ENCODE measurements at regions not wholly inside any gene's neighbourhood (a gene's known extent, or its start where the extent isn't known, plus 50 kb on each side); places are given as distances from the start of the nearest gene placed in this dataset.
A peak's percentile ranks its signal among the peaks of the same experiment; 100 is the strongest.

DNA sequence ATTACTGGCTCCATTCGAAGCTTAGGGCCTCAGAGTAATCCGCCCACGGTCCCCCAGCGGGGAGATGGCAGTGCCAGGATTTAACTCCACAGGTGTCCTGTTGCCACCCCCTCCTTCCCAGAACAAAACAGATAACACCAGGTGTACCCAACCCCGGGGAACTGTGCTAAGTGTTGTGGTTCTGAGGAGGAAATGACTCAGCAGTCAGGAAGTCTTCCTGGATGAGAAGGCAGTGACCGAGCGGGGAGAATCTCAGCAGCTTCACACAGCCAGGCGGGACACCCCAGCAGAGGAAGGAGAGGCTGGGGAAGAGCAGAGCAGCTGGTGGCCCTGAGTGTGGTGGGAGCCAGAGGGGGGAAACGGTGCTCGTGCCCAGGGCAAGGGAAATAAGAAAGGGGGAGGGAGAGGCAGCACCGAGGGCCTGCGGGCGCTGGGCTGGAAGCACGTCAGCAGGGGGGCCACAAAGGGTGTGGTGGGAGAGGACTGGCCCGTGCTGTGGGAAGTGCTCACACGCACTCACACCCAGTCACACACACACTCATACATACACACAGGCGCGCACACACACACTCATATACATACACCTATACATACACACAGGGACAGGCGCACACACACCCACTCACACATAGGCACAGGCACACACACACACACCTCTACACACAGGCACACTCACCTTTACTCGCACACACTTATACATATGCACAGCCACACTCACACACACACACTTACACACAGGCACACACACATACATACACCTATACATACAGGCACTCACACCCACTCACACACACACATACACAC lies 59.8 kb upstream of the CHST15 start:
- TF ChIP-seq, protein P1, sequence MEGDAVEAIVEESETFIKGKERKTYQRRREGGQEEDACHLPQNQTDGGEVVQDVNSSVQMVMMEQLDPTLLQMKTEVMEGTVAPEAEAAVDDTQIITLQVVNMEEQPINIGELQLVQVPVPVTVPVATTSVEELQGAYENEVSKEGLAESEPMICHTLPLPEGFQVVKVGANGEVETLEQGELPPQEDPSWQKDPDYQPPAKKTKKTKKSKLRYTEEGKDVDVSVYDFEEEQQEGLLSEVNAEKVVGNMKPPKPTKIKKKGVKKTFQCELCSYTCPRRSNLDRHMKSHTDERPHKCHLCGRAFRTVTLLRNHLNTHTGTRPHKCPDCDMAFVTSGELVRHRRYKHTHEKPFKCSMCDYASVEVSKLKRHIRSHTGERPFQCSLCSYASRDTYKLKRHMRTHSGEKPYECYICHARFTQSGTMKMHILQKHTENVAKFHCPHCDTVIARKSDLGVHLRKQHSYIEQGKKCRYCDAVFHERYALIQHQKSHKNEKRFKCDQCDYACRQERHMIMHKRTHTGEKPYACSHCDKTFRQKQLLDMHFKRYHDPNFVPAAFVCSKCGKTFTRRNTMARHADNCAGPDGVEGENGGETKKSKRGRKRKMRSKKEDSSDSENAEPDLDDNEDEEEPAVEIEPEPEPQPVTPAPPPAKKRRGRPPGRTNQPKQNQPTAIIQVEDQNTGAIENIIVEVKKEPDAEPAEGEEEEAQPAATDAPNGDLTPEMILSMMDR (IDR thresholded peaks at IDR 0.05): no peak
- TF ChIP-seq POLR2A (IDR thresholded peaks at IDR 0.05) (no peak), POLR2AphosphoS5 (IDR thresholded peaks at IDR 0.05; ENCODE audit: insufficient read depth in 1 of 2, low read depth in 1 of 2) (peak; percentile 52 to 77)
- Histone ChIP-seq H3K4me3 (no peak overlapping the region), H3K27ac (peak overlapping the region; percentile 53), H3K4me1 (peaks cover 35% of the 10 kb centered on the region), H3K36me3 (no peaks in the 10 kb centered on the region), H3K27me3 (no peaks in the 10 kb centered on the region), H3K9me3 (no peaks in the 10 kb centered on the region)
- intact Hi-C loops (cut with DNase I): loop anchor here (5.0 to 10.0 kb wide), 2 partner anchors 61 to 158 kb away; partner anchors contain the start of gene CHST15
- DNase-seq (ENCODE audit: extremely low spot score in 2 of 2): no peak

DNA sequence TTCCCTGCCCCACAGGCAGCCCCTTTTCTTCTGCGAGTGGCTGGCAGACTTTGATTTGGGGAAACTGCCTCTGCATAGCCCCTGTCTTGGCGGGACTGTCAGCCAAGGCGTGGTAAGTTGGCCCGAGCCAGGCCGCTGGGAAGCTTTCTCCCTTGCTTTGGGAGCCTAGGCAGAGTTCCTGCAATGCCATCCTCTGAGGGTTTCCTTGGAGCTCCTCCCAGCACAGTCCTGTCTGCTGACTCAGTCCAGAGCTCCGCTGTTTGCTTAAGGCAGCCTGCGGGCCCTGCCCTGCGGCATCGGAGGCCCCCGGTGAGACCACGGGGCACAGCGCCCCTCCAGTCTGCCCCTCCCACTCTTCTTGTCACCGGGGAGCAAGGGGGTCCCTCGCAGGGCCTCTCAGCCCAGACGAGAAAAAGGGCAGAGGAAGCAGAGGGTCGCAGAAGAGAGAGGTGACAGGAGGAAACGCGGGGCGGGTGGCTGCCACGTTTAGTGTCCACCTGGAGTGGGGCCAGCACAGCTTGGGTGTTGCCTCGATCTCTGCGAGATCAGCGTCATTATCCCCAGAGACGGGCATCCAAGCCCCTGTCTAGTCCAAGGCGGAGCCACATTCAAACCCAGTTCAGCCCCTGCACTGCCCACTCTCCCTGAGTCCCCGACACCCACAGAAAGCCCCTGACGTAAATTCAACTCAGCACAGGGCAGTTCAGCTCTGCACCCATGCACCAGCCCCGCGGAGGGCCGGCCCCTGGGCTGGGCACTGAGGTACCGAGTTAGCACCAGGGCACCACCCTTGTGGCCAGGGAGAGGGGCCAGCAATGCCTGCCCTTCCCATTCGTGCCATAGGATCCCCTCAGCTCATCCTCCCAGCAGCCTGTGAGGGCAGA lies 59.0 kb upstream of the CHST15 start:
- TF ChIP-seq POLR2AphosphoS5 (IDR thresholded peaks at IDR 0.05; ENCODE audit: insufficient read depth in 1 of 2, low read depth in 1 of 2) (no peak), POLR2A (IDR thresholded peaks at IDR 0.05) (no peak)
- TF ChIP-seq, protein P1 (IDR thresholded peaks at IDR 0.05): no peak
- no peak for DNase-seq (ENCODE audit: extremely low spot score in 2 of 2)
- Histone ChIP-seq H3K36me3 (no peaks in the 10 kb centered on the region), H3K27me3 (no peaks in the 10 kb centered on the region), H3K4me3 (no peak overlapping the region), H3K27ac (peak overlapping the region; percentile 53), H3K9me3 (no peaks in the 10 kb centered on the region), H3K4me1 (peaks cover 35% of the 10 kb centered on the region)
- intact Hi-C loops (cut with DNase I): loop anchor here (5.0 to 10.0 kb wide), 2 partner anchors 60 to 158 kb away; partner anchors contain the start of gene CHST15

DNA sequence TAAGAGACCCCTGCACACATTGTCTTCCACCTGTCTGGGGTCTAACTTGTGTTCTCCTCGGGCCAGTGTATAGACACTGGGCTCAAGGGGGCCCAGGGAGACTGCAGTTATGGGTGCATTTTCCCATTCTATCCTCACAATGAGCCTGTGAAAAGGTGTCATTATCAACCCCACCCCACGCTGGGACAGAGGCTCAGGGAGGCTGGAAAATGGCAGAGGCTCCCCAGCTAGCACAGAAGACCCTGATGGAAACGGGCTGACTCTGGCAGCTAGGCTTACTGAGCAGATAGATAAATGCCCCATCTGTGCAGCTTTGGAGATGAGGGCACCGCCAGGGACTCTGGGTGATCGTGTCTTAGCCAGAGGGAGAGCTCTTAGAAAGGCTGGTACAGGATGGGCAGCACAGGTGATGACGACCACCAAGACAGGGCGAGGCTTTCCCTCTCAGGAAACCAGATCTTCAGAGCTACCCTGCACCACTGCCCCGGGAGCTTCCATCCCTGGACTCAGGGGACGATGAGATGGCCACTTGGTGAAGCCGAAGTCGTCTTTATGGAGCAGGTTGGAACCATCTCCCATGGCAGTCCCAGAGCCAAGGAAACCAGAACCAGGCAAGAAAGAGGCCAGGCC lies 58.2 kb upstream of the CHST15 start:
- Histone ChIP-seq H3K4me3 (no peak overlapping the region), H3K27me3 (no peaks in the 10 kb centered on the region), H3K27ac (no peak overlapping the region), H3K9me3 (no peaks in the 10 kb centered on the region), H3K4me1 (peaks cover 30% of the 10 kb centered on the region), H3K36me3 (no peaks in the 10 kb centered on the region)
- DNase-seq (ENCODE audit: extremely low spot score in 2 of 2): no peak
- intact Hi-C loops (cut with DNase I): loop anchor here (5.0 to 10.0 kb wide), 2 partner anchors 59 to 157 kb away; partner anchors contain the start of gene CHST15
- no peak for TF ChIP-seq POLR2A (IDR thresholded peaks at IDR 0.05)

DNA sequence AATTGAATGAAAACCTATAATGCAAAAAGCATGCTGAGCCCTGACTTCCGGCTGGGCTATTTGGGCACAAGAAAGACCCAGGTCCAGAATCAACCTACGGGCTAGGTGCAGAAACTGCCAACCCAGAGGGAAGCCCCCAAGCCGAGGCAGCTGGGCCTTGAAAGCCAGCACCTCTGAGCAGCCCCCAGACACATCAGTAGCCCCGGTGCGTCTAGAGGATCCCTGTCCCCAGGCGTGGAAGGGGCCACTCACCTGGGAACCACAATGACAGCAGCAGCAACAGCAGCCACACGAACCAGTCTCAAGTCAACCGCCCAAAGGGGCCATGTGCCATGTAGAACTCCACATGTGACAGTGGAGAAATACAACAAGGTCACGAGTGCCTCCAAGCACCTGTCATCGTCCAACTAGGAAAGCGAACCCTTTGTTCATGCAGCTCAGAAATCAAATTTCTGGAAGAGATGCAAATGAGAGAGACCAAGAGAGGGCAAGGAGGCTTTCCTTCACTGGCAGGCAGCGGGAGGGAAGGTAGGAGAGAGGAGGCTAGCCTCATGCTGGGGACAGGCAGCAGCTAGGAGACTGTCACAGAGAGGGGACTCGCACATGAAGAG lies 57.5 kb upstream of the CHST15 start:
- intact Hi-C loops (cut with DNase I): loop anchor here (5.0 to 10.0 kb wide), 2 partner anchors 59 to 156 kb away; partner anchors contain the start of gene CHST15
- no peaks in the 10 kb centered on the region for H3K9me3 ChIP-seq
- no peaks in the 10 kb centered on the region for H3K27me3 ChIP-seq
- H3K4me3 ChIP-seq: no peak overlapping the region
- H3K36me3 ChIP-seq: no peaks in the 10 kb centered on the region
- TF ChIP-seq, protein P1 (IDR thresholded peaks at IDR 0.05): no peak
- TF ChIP-seq POLR2A (IDR thresholded peaks at IDR 0.05): no peak
- no peak for TF ChIP-seq POLR2AphosphoS5 (IDR thresholded peaks at IDR 0.05; ENCODE audit: insufficient read depth in 1 of 2, low read depth in 1 of 2)
- DNase-seq (ENCODE audit: extremely low spot score in 2 of 2): no peak
- peaks cover 23% of the 10 kb centered on the region for H3K4me1 ChIP-seq
- H3K27ac ChIP-seq: no peak overlapping the region
